Smooth muscle cell of the brain vasculature (primary cell): ENCODE measurements at regions not wholly inside any gene's neighbourhood (a gene's known extent, or its start where the extent isn't known, plus 50 kb on each side); places are given as distances from the start of the nearest gene placed in this dataset.

Experiments used
- DNase-seq: peaks from one replicate; pipeline ENCODE4 v3.0.0-alpha.2; 2012; ENCODE audit warnings: low read depth, low spot score

DNA sequence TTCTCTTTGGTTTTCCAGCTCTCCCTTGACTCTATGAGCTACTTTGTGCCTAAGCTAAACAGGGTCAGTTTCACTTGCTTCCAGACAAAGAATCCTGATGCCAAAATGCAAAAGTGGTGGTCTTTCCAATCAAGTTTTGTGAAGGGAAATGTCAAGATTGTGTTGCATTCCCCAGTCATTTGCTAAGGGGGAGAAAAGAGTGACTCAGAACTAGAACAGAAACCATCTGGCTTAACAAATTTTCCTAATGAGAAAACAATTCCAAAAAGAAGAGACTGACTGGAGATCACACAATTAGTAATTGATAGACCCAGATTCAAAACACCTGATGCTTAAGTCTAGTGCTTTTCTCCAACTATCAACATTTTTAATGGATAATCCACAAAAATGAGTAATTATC, 235.1 kb upstream of the DIO2 start:
- DNase-seq, result no peak

DNA sequence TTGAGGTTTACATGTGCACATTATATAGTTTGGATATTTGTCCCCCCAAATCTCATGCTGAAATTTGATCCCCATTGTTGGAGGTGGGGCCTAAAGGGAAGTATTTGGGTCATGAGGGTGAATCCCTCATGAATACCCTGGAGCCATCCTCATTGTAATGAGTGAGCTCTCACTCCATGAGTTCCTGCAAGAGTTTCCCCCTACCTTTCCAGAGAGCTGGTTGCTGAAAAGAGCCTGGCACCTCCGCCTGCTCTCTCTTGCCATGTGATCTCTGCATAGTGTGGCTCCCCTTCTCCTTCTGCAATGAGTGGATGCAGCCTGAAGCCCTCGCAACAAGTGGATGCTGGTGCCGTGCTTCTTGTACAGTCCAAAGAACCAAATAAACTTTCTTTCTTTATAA, 234.3 kb upstream of the DIO2 start:
- no peak for DNase-seq

GRCh38 chr14:80434574-80435321, 223.4 kb upstream of the DIO2 start:
- DNase-seq, result no peak

DNA sequence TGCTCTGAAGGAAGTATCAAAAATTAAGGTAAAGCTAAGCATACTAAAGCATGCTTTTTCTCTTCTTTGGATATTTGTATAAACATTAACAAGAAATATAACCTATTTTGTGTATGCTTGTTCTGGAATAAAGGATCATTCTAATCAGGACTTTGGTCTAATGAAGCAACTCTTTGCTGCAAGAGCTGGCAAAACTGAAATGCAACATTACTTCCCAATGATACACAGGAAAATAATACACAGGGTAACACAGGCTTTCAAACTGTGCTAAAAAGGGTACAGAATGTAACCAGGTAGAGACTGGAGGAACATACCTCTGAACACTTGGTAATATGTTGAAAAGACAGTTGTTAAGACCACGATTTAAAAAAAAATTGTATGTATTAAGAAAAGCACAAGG, 222.5 kb upstream of the DIO2 start:
- DNase-seq, result no peak

DNA sequence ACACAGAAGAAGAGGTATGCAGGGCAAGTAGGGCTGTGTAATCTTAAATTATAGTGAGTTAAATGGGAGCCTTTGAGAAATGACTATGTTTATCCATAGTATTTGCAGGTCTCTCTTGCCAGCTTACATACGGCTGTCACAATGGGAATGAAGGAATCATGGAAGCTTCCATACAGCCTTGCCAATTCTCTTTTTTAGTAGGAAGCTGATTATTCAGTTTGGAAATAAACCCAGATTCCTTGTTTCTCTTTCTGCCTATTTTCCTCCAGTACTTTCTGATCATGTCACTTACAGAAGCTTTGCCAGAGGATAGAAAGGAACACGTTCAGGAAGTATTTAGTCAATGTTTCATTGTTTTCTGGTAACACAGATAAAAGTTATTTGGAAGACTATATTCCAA, 217.4 kb upstream of the DIO2 start:
- DNase-seq, result no peak

DNA sequence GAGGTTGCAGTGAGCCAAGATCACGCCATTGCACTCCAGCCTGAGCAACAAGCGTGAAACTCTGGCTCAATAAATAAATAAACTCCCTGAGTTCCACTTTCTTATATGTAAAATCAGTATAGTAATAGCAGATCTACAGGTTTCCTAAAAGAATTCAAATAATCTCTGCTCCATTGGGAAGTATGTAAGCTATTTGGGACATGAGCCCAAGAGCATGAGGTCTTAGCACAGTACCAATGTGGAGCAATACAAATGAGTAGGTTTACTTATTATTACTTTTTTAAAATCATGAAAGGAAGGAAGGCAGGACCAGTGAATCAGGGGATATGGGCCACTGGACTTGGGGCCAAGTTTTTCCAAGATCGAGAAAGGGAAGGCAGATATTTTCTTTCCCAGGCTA, 216.9 kb upstream of the DIO2 start:
- DNase-seq, result no peak

DNA sequence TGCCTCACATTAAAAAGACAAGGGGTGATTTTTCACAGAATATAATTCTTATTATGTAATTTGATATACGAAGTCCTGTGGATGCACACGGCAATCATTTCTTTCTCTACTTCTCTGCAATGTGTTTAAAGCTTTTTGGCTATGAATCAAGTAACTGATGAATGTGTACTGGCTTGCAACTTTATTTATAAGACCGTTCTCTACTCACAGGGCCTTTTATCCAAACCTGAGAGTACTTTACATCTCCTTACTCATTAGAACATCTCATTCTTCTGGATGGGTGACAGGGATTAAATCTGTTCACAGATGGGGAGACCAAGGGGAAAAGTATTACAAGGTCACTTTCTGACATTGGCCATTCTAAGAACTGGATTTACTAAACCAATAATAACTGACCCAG, 215.8 kb upstream of the DIO2 start:
- no peak for DNase-seq

GRCh38 chr14:80426683-80427082, 215.4 kb upstream of the DIO2 start:
- DNase-seq, result no peak

DNA sequence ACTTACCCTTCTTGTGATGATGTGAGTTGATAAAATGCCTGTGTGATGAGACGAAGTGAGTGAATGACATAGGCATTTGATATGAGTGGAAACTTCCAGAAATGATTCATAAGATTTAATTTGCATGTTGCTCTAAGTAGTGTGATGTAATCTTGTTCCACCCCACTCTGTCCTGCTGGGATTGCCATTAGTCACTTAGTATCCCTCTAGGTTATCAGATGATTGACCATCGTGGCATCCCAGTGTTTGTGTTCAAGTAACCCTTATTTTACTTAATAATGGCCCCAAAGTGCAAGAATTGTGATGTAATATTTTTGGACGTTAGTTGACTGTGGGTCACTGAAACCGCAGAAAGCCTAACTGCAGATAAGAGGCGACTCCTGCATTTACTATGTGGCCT, 214.4 kb upstream of the DIO2 start:
- DNase-seq, result peak; percentile 13

DNA sequence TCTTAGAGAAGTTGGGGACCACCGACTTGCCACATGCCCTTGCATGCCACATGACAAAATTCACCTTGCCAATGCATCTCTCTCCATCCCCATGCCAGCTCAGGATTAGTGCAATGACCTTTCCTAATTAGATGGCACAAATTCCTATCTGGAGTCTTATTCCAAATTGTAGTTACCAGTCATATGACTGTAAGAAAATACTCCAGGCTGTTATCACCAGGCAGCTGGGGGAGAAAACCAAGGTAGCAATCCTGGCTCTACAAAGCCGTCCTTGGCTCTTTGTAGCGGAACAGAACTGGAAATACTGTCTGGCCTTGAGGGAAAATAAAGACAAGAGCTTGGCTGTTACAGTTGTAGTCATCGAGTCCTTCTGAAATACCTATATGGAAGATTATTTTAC, 208.5 kb upstream of the DIO2 start:
- DNase-seq, result no peak

DNA sequence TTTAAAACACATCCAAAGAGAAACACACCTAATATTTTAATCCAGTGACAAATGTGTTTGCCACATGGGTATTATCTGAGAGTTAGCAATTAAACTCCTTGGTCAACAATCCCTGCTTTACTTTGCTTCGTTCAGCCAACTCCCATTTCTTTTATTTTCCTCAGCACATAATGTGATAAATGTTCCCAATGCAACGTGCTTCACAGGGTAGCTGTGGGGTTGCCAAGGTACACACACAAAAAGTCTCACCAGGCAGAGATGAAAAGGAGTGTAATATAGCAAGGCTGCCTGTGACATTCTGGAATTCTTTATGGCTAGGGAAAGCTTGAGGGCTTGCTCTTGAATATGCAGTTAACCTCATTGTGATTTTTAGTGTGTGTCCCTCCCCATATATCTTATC, 208.0 kb upstream of the DIO2 start:
- DNase-seq, result no peak

- no peak for DNase-seq
Observed at GRCh38 chr14:80415636-80416035, 204.3 kb upstream of the DIO2 start.

GRCh38 chr14:80414080-80414479, 202.8 kb upstream of the DIO2 start:
- DNase-seq, result no peak

DNA sequence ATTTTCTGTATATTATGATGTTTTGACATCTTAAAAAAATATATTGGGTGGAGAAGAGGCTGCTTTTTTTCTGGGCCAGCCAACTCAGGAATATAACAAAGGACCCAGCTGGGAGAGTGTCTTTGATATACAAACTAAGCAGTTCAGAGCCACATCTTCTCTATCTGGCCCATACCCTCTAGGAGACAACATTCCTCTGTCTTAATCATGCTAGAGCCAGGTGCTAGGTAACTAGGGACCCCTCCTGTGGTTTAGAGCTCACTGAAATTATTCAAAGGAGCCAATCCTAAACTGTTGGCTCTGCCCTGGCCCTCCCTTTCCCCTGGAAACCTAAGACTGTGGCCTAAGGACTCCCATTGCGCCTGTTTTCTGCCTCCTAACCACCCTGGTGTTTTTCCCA, 193.1 kb upstream of the DIO2 start:
- no peak for DNase-seq

DNA sequence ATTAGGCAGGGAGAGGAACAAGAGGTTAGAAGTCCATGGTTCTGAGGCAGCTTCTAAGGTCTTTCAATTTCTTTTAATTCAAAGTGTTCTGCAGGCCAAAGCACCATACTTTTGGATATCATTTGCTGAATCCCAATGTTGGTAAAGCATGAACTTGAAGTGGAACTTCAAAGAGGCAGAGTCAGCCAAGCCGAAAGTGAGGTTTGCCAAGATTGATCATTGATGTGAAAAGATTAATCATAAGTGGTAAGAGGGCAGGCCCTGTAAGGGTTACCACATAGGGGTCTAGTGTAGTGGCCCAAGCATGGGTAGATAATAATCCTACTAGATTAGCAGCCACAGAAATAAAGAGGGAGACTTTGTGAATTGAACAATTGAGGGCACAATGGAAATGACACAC, 191.7 kb upstream of the DIO2 start:
- no peak for DNase-seq

DNA sequence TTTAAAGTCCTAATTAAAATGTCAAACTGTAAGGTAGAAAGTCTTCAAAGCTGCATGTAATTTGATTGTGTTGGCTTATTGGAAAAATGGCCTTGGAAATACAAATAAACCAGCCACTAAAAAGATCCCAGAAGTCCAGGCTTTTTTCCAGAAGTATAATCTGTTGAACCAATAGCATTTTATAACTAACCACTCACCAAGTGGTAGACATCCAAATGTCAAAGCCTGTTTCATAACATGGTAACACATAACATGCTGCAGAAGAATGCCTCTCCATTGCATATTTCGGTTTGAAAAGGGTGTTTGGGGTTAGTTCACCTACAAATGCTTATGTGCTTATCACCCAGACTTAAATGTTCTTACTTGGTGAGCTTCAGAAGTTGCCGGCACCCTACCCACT, 183.7 kb upstream of the DIO2 start:
- no peak for DNase-seq

- no peak for DNase-seq
Observed at GRCh38 chr14:80393766-80394165, 182.5 kb upstream of the DIO2 start.

- peak; percentile 15 for DNase-seq
Observed at GRCh38 chr14:80390906-80391305, 179.6 kb upstream of the DIO2 start.

DNA sequence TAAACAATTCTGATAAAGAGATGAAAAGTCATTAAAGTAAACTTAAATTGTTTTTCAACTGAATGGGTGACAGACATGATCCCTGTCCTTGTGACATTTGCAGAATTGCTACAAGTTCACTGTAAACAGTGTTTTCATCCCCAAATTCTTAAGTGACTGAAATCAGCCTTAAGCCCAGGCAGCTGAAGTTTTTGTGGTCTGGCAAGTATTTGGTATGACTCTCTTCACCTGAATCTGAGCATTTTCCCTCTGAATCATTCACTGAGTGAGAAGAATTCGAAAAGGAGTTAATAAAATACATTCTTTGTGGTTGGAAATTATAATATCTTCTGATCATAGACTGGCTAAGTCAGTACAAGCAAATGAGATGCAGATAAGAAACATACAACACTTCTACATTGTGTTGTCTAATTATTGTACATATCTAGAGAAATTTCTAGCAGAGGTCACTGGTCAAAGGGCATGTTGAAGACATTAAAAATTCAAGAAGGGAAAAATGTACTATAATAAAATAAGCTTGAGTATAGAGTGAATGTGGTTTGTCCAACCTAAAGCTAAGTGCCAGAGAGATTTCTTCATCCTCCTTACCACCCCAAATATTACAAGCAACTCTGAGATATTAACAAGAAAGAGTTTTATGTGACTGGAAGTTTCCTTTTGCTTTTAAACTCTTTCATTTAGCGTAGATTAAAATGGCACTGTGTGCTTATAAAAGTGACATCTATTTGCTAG, 177.8 kb upstream of the DIO2 start:
- DNase-seq, result peak; percentile 37

DNA sequence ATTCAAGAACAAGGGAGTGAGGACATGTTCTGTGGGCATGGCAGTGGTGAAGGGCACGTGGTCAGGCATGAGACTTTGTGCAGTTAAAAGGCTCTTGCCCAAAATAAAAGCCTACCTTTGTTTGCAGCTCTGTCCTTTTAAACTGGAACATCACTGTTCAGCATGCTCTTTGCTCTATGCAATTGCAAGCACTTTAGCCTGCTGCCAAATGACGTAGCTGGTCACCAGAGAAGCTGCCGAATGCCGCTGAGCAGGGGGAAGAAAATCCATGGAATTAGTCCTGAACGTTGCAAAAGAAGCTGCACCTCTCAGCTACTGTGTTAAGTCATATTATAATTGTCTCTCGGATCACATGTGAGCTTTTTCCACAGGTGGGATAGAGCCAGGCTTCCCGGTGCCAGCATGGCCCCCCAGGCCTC, 176.3 kb upstream of the DIO2 start:
- no peak for DNase-seq

- DNase-seq, result no peak
Observed at GRCh38 chr14:80385336-80385735, 174.0 kb upstream of the DIO2 start.

- no peak for DNase-seq
Observed at GRCh38 chr14:80383223-80383622, 171.9 kb upstream of the DIO2 start.

DNA sequence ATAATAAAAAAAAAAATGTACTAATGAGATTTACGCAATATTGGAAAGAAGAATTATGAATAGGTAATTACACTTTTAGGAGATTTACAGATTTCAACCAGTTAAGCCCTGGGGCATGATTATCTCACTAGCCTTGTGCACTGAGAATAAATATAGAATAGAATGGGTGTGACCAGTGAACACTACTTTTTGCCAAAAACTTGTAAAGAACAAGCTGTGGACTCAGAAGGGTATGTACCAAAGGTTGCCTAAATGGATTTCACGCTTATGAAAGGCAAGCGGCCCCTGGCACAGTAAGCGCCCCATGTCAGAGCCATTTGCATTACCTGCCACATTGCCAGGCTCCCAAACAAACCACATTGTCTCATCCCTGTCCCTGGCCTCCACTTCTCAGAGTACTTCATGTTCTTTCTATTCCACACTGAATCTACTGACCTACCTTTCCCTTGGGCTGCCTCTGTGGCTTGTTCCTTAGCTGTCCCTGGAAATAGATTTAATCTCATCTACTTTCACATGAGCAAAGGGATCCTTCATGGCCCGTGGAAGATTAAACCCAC, 170.6 kb upstream of the DIO2 start:
- no peak for DNase-seq
